Keratinocyte (primary cell): ENCODE measurements at regions not wholly inside any gene's neighbourhood (a gene's known extent, or its start where the extent isn't known, plus 50 kb on each side); places are given as distances from the start of the nearest gene placed in this dataset.

Experiments used
- DNase-seq: peaks from one replicate; pipeline ENCODE4 v3.0.0-alpha.2; 2011; ENCODE audit warnings: low read depth, missing footprints, low spot score
- FAIRE-seq: peaks from 2 replicates; lab custom pipeline; 2011; peaks lifted over from hg19 to GRCh38; lab: Jason Lieb, UNC
- H2AFZ ChIP-seq: 2 replicates; pipeline ENCODE4 v1.6.0; 2012; ENCODE audit warnings: low read length, control low read depth, inconsistent platforms; ENCODE audit not compliant: control insufficient read depth
- H3K27ac ChIP-seq: 2 replicates; pipeline ENCODE4 v1.5.1; 2011; ENCODE audit warnings: low read length; ENCODE audit not compliant: control insufficient read depth, insufficient read depth
- H3K27me3 ChIP-seq: 3 replicates; pipeline ENCODE4 v1.6.0; 2011; ENCODE audit warnings: low read length; ENCODE audit not compliant: control insufficient read depth, insufficient read depth; ENCODE audit errors: extremely low read depth
- H3K36me3 ChIP-seq, 2 experiments: 2 replicates in 1 of 2; 3 replicates in 1 of 2; pipeline ENCODE4 v1.5.1; 2011; ENCODE audit warnings: low read length in 2 of 2, mild to moderate bottlenecking in 1 of 2; ENCODE audit not compliant: control insufficient read depth in 2 of 2, insufficient read depth in 2 of 2; ENCODE audit errors: extremely low read depth in 1 of 2
- H3K4me1 ChIP-seq: 3 replicates; pipeline ENCODE4 v1.5.1; 2011; ENCODE audit warnings: low read length; ENCODE audit not compliant: control insufficient read depth, insufficient read depth; ENCODE audit errors: extremely low read depth
- H3K4me2 ChIP-seq: 3 replicates; pipeline ENCODE4 v1.6.0; 2011; ENCODE audit warnings: low read depth, low read length; ENCODE audit not compliant: control insufficient read depth, insufficient read depth; ENCODE audit errors: extremely low read depth
- H3K4me3 ChIP-seq, 3 experiments: fragments of 200-600 bp in 1 of 3; sonication (generic) in 1 of 3; 2 replicates in 2 of 3; 3 replicates in 1 of 3; pipeline ENCODE4 v1.5.1; 2011 to 2016; ENCODE audit warnings: low read length in 3 of 3, mild to moderate bottlenecking in 3 of 3, control low read depth in 2 of 3, inconsistent platforms in 1 of 3, low read depth in 1 of 3, mixed read lengths in 1 of 3, mixed run types in 1 of 3, moderate library complexity in 1 of 3; ENCODE audit not compliant: control insufficient read depth in 2 of 3, insufficient read depth in 2 of 3; ENCODE audit errors: extremely low read depth in 1 of 3
- H3K79me2 ChIP-seq: 2 replicates; pipeline ENCODE4 v1.6.0; 2012; ENCODE audit warnings: low read length; ENCODE audit not compliant: control insufficient read depth, insufficient read depth
- H3K9ac ChIP-seq: 3 replicates; pipeline ENCODE4 v1.6.0; 2011; ENCODE audit warnings: low read length; ENCODE audit not compliant: control insufficient read depth, insufficient read depth; ENCODE audit errors: extremely low read depth
- H3K9me1 ChIP-seq: 3 replicates; pipeline ENCODE4 v1.6.0; 2011; ENCODE audit warnings: low read length; ENCODE audit not compliant: control insufficient read depth, insufficient read depth; ENCODE audit errors: extremely low read depth
- H3K9me3 ChIP-seq: 2 replicates; pipeline ENCODE4 v1.5.1; 2012; ENCODE audit warnings: low read depth, low read length; ENCODE audit not compliant: control insufficient read depth
- H4K20me1 ChIP-seq: 3 replicates; pipeline ENCODE4 v1.6.0; 2011; ENCODE audit warnings: low read length; ENCODE audit not compliant: control insufficient read depth, insufficient read depth; ENCODE audit errors: extremely low read depth
- EZH2 ChIP-seq: IDR thresholded peaks from one replicate; pipeline ENCODE4 v1.6.1; 2012; ENCODE audit warnings: inconsistent platforms, mild to moderate bottlenecking, low read length, moderate library complexity
- dilution Hi-C: fragments of 300-500 bp; cut with MboI; formaldehyde crosslinking; loops from one replicate; pipeline ENCODE4 v1.7.0; 2020; ENCODE audit warnings: low sequenced_read_pairs; ENCODE audit not compliant: extremely low pct_ligation_motif_present
- TF ChIP-seq, protein P1 (sequence below), 3 experiments: IDR thresholded peaks in 1 of 3; conservative IDR thresholded peaks in 1 of 3; optimal IDR thresholded peaks in 1 of 3; 2 replicates in 2 of 3; 3 replicates in 1 of 3; pipeline versions ENCODE3 to v1.5.1; 2011; ENCODE audit warnings: low read length in 3 of 3, mild to moderate bottlenecking in 3 of 3, moderate library complexity in 2 of 3, control low read depth in 1 of 3, inconsistent platforms in 1 of 3; ENCODE audit not compliant: insufficient read depth in 2 of 3; ENCODE audit errors: extremely low read depth in 1 of 3

DNA sequence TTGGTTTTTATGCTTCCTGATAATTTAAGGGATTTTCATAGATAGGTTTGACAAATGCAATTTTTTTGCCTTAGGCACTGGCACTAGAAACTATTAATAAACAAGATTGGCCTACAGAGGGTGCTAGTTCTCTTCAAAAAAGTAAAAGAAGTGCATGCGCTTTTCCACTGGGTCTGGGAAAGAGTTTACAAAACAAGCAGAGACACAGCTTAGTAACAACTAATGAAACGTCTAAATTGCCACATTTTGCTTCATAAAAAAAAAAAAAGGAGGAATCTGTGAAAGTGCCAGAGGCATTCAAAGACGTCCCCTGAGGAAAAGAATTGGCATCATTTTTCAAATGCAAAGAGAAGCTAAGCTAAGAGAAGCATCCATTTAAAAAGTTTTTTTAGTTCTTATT is 58.3 kb upstream of the EEA1 start:
- peak; percentile 54 for DNase-seq
- no peak overlapping the region for H3K27ac ChIP-seq
- H3K79me2 ChIP-seq = no peaks in the 10 kb centered on the region
- H3K9me1 ChIP-seq = no peaks in the 10 kb centered on the region
- TF ChIP-seq, protein P1, sequence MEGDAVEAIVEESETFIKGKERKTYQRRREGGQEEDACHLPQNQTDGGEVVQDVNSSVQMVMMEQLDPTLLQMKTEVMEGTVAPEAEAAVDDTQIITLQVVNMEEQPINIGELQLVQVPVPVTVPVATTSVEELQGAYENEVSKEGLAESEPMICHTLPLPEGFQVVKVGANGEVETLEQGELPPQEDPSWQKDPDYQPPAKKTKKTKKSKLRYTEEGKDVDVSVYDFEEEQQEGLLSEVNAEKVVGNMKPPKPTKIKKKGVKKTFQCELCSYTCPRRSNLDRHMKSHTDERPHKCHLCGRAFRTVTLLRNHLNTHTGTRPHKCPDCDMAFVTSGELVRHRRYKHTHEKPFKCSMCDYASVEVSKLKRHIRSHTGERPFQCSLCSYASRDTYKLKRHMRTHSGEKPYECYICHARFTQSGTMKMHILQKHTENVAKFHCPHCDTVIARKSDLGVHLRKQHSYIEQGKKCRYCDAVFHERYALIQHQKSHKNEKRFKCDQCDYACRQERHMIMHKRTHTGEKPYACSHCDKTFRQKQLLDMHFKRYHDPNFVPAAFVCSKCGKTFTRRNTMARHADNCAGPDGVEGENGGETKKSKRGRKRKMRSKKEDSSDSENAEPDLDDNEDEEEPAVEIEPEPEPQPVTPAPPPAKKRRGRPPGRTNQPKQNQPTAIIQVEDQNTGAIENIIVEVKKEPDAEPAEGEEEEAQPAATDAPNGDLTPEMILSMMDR (optimal IDR thresholded peaks at IDR 0.05 in 1 of 3, IDR thresholded peaks at IDR 0.05 in 1 of 3, conservative IDR thresholded peaks at IDR 0.05 in 1 of 3; ENCODE audit: extremely low read depth in 1 of 3, insufficient read depth in 2 of 3, low read length in 3 of 3) = peak in 1 of 3 experiments; percentile 44
- no peak for TF ChIP-seq EZH2
- no peak overlapping the region for H3K4me3 ChIP-seq
- no peak overlapping the region for H3K9ac ChIP-seq
- dilution Hi-C loops = no loop called here
- no peak overlapping the region for H3K4me2 ChIP-seq
- H3K9me3 ChIP-seq = no peaks in the 10 kb centered on the region
- H2AFZ ChIP-seq = no peak overlapping the region
- no peak for FAIRE-seq
- peaks cover 3% of the 10 kb centered on the region for H3K4me1 ChIP-seq
- H4K20me1 ChIP-seq = no peaks in the 10 kb centered on the region
- H3K36me3 ChIP-seq = no peaks in the 10 kb centered on the region
- no peaks in the 10 kb centered on the region for H3K27me3 ChIP-seq

DNA sequence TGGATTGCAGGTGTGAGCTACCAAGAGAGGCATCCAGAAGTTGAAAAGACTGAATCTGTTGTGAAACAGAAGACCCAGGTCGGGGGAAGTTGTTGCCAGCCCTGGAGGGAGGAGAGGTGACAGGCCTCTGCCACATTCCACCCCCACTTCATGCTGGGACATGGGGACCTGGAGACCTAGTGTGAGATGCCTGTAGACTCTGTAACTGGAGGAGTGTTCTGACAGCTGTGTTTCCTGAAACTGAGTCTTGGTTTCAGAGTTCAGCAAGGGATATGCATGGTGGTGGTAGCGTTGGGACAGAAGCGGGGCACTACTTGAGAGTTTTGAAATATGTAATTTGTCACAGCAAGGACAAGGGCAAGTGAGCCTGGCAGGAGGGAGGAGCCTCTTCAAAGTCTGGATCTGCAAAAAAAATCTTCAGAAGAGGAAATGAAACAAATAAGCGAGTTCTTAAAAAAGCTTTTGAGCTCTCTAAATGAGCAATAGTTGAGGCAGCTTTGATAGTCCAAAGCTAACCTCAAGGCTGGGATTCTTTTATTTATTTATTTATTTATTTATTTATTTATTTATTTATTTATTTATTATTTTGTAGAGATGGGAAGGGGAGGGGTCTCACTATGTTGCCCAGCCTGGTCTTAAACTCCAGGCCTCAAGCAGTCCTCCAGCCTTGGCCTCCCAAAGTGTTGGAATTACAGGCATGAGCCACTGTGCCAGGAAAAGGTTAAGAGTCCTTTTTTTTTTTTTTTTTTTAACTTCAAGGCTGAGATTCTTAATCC is 58.9 kb upstream of the EEA1 start:
- Histone ChIP-seq H4K20me1 (no peaks in the 10 kb centered on the region), H3K79me2 (no peaks in the 10 kb centered on the region), H3K27me3 (no peaks in the 10 kb centered on the region), H2AFZ (peak overlapping the region; percentile 68), H3K9me3 (no peaks in the 10 kb centered on the region), H3K27ac (no peak overlapping the region), H3K9me1 (no peaks in the 10 kb centered on the region), H3K4me3 (no peak overlapping the region), H3K4me1 (peaks cover 3% of the 10 kb centered on the region), H3K4me2 (no peak overlapping the region), H3K36me3 (no peaks in the 10 kb centered on the region), H3K9ac (no peak overlapping the region)
- TF ChIP-seq, protein P1 (optimal IDR thresholded peaks at IDR 0.05 in 1 of 3, IDR thresholded peaks at IDR 0.05 in 1 of 3, conservative IDR thresholded peaks at IDR 0.05 in 1 of 3; ENCODE audit: extremely low read depth in 1 of 3, insufficient read depth in 2 of 3, low read length in 3 of 3) = no peak
- no peak for TF ChIP-seq EZH2
- no peak for DNase-seq
- dilution Hi-C loops = no loop called here
- no peak for FAIRE-seq
